SK-N-SH (cell line): ENCODE measurements at regions not wholly inside any gene's neighbourhood (a gene's known extent, or its start where the extent isn't known, plus 50 kb on each side); places are given as distances from the start of the nearest gene placed in this dataset.

ENCODE experiments used
- CTCF ChIA-PET: fragments of 300-600, 350-600 bp; formaldehyde crosslinking; extraction: SDS; loops from one replicate; lab custom pipeline; 2021; lab: Yijun Ruan, JAX
- POLR2A ChIA-PET: fragments of 350-600 bp; sonication (Branson Sonifier 250); formaldehyde crosslinking; extraction: SDS; loops from one replicate; lab custom pipeline; 2020; ENCODE audit warnings: antibody characterized with exemption, inconsistent platforms; lab: Yijun Ruan, JAX
- DNase-seq: peaks from one replicate; pipeline ENCODE4 v3.0.0; 2012
- H2AFZ ChIP-seq: fragments of 200-600 bp; sonication (generic); 2 replicates; pipeline ENCODE4 v1.8.1; 2016; ENCODE audit warnings: antibody characterized with exemption, mild to moderate bottlenecking, low read depth
- H3F3A ChIP-seq: fragments of 200-600 bp; sonication (generic); replicated peaks from 2 replicates; pipeline ENCODE3; 2016; ENCODE audit warnings: antibody characterized with exemption, mild to moderate bottlenecking; ENCODE audit not compliant: insufficient read depth
- H3K27ac ChIP-seq, 2 experiments: fragments of 200-500 bp in 1 of 2; fragments of 200-600 bp in 1 of 2; sonication (Bioruptor generic) in 1 of 2; sonication (generic), shearing (Covaris generic) in 1 of 2; 2 replicates each; pipeline versions ENCODE4 v1.5.1 to v1.6.1; 2014 to 2016; ENCODE audit warnings: low read depth in 2 of 2, inconsistent platforms in 1 of 2, low read length in 1 of 2, mild to moderate bottlenecking in 1 of 2, mixed read lengths in 1 of 2
- H3K27me3 ChIP-seq: fragments of 200-600 bp; sonication (generic), shearing (Covaris generic); 2 replicates; pipeline ENCODE4 v1.6.1; 2016; ENCODE audit warnings: mixed run types; ENCODE audit not compliant: insufficient read depth
- H3K36me3 ChIP-seq, 2 experiments: fragments of 200-500 bp in 1 of 2; fragments of 200-600 bp in 1 of 2; sonication (Bioruptor generic) in 1 of 2; sonication (generic) in 1 of 2; replicated peaks in 1 of 2; 2 replicates each; pipeline versions ENCODE3 to v1.5.1; 2014 to 2016; ENCODE audit warnings: low read length in 1 of 2, mild to moderate bottlenecking in 1 of 2; ENCODE audit not compliant: insufficient read depth in 2 of 2, control insufficient read depth in 1 of 2
- H3K4me1 ChIP-seq, 2 experiments: fragments of 200-500 bp in 1 of 2; fragments of 200-600 bp in 1 of 2; sonication (Bioruptor generic) in 1 of 2; sonication (generic), shearing (Covaris generic) in 1 of 2; 2 replicates each; pipeline versions ENCODE4 v1.5.1 to v1.6.1; 2014 to 2016; ENCODE audit warnings: low read depth in 1 of 2, low read length in 1 of 2, mixed run types in 1 of 2; ENCODE audit not compliant: insufficient read depth in 2 of 2, control insufficient read depth in 1 of 2
- H3K4me2 ChIP-seq: fragments of 200-600 bp; sonication (generic), shearing (Covaris generic); 2 replicates; pipeline ENCODE4 v1.6.1; 2017; ENCODE audit warnings: mixed run types
- H3K4me3 ChIP-seq, 2 experiments: fragments of 200-500 bp in 1 of 2; fragments of 200-600 bp in 1 of 2; sonication (Bioruptor generic) in 1 of 2; sonication (generic), shearing (Covaris generic) in 1 of 2; 2 replicates each; pipeline versions ENCODE4 v1.5.1 to v1.8.1; 2014 to 2016; ENCODE audit warnings: low read depth in 2 of 2, inconsistent platforms in 1 of 2, low read length in 1 of 2, mild to moderate bottlenecking in 1 of 2, mixed read lengths in 1 of 2, moderate library complexity in 1 of 2
- H3K79me2 ChIP-seq: fragments of 200-600 bp; sonication (generic); 2 replicates; pipeline ENCODE4 v1.8.1; 2017; ENCODE audit warnings: mild to moderate bottlenecking; ENCODE audit not compliant: insufficient read depth
- H3K9ac ChIP-seq: fragments of 200-600 bp; sonication (generic); 2 replicates; pipeline ENCODE4 v1.6.1; 2017; ENCODE audit warnings: mixed run types
- H3K9me2 ChIP-seq: fragments of 200-600 bp; sonication (generic); 2 replicates; pipeline ENCODE4 v1.6.1; 2017; ENCODE audit warnings: mixed run types
- H3K9me3 ChIP-seq: fragments of 200-600 bp; sonication (generic); 2 replicates; pipeline ENCODE4 v1.6.1; 2017; ENCODE audit warnings: mixed run types, mild to moderate bottlenecking, moderate library complexity
- H4K20me1 ChIP-seq: fragments of 200-600 bp; sonication (generic); 2 replicates; pipeline ENCODE4 v1.6.1; 2017; ENCODE audit warnings: mild to moderate bottlenecking, mixed run types; ENCODE audit not compliant: insufficient read depth
- CHD2 ChIP-seq: fragments of 150-350 bp; IDR thresholded peaks from 2 replicates; pipeline ENCODE4 v1.6.1; 2018; ENCODE audit warnings: low read length; ENCODE audit not compliant: partially characterized antibody
- EP300 ChIP-seq, 2 experiments: IDR thresholded peaks; 2 replicates each; pipeline versions ENCODE4 v1.4.0 to v1.6.1; 2012; ENCODE audit warnings: borderline replicate concordance in 1 of 2, low read depth in 1 of 2, low read length in 1 of 2
- EZH2phosphoT487 ChIP-seq: fragments of 200-600 bp; sonication (generic); IDR thresholded peaks from 2 replicates; pipeline ENCODE4 v1.6.1; 2017; ENCODE audit warnings: low read depth, mixed run types, mild to moderate bottlenecking, antibody characterized with exemption, moderate library complexity, borderline replicate concordance
- GABPA ChIP-seq: IDR thresholded peaks from 2 replicates; pipeline ENCODE4 v1.4.0; 2012; ENCODE audit warnings: low read depth, mild to moderate bottlenecking
- JUND ChIP-seq: IDR thresholded peaks from 2 replicates; pipeline ENCODE4 v1.4.0; 2012
- MAX ChIP-seq: IDR thresholded peaks from 2 replicates; pipeline ENCODE4 v1.4.0; 2012; ENCODE audit warnings: low read depth
- NFIC ChIP-seq: IDR thresholded peaks from 2 replicates; pipeline ENCODE4 v1.4.0; 2012; ENCODE audit warnings: borderline replicate concordance
- RAD21 ChIP-seq: IDR thresholded peaks from 2 replicates; pipeline ENCODE4 v1.6.1; 2012; ENCODE audit warnings: mild to moderate bottlenecking, low read length
- RCOR1 ChIP-seq: fragments of 150-350 bp; IDR thresholded peaks from 2 replicates; pipeline ENCODE4 v1.6.1; 2017; ENCODE audit warnings: antibody characterized with exemption, low read length
- SIN3A ChIP-seq: IDR thresholded peaks from 2 replicates; pipeline ENCODE4 v1.6.1; 2012; ENCODE audit warnings: low read depth, mild to moderate bottlenecking, low read length, moderate library complexity, borderline replicate concordance
- TAF1 ChIP-seq: IDR thresholded peaks from 2 replicates; pipeline ENCODE4 v1.6.1; 2012; ENCODE audit warnings: low read depth, mild to moderate bottlenecking, low read length, moderate library complexity, borderline replicate concordance
- TCF12 ChIP-seq: IDR thresholded peaks from 2 replicates; pipeline ENCODE4 v1.4.0; 2012
- USF1 ChIP-seq: IDR thresholded peaks from 2 replicates; pipeline ENCODE4 v1.4.0; 2012; ENCODE audit warnings: low read depth, borderline replicate concordance
- USF2 ChIP-seq: fragments of 150-350 bp; IDR thresholded peaks from 2 replicates; pipeline ENCODE4 v1.6.1; 2017; ENCODE audit warnings: antibody characterized with exemption, low read length, low read depth, borderline replicate concordance
- ZBTB33 ChIP-seq: IDR thresholded peaks from 2 replicates; pipeline ENCODE4 v1.4.0; 2012; ENCODE audit warnings: low read depth, borderline replicate concordance
- WGBS: methylation state at CpG from one replicate; pipeline ENCODE4 v1.1.6; 2017; ENCODE audit warnings: low lambda C conversion rate; 5-methylcytosine and 5-hydroxymethylcytosine counted together

- H3K4me1 ChIP-seq, result no peaks in the 10 kb centered on the region
- no peak for DNase-seq
- H4K20me1 ChIP-seq, result peaks cover 11% of the 10 kb centered on the region; the same call in 1 of the 2 replicates
- no peak overlapping the region for H3K4me3 ChIP-seq
- POLR2A ChIA-PET, result no interaction called here
- no peak overlapping the region for H3K4me2 ChIP-seq
- no peaks in the 10 kb centered on the region for H3K9me3 ChIP-seq
- H3K9ac ChIP-seq, result no peak overlapping the region
- H3F3A ChIP-seq, result no peaks in the 10 kb centered on the region
- no peak overlapping the region for H2AFZ ChIP-seq
- H3K27me3 ChIP-seq, result no peaks in the 10 kb centered on the region
- no peaks in the 10 kb centered on the region for H3K9me2 ChIP-seq
- 88% methylated on average over 5 of the region's 5 CpGs for WGBS
- TF ChIP-seq GABPA (no peak), EZH2phosphoT487 (no peak), TAF1 (no peak), CHD2 (no peak), EP300 (IDR thresholded peaks at IDR 0.05; ENCODE audit: borderline replicate concordance in 1 of 2, low read depth in 1 of 2, low read length in 1 of 2) (no peak), RCOR1 (no peak), NFIC (no peak), USF1 (no peak), MAX (no peak), ZBTB33 (no peak), RAD21 (no peak), SIN3A (no peak), USF2 (no peak), TCF12 (no peak), JUND (no peak)
- CTCF ChIA-PET, result no interaction called here
- no peak overlapping the region for H3K27ac ChIP-seq
- H3K36me3 ChIP-seq, result peaks cover 0 to 12% of the 10 kb centered on the region in 2 experiments
- H3K79me2 ChIP-seq, result peaks cover 72% of the 10 kb centered on the region
Observed at GRCh38 chr9:109830545-109830944, 50.5 kb downstream of the PALM2AKAP2 start.
